Retinal pigment epithelial cell (primary cell): ENCODE measurements at regions not wholly inside any gene's neighbourhood (a gene's known extent, or its start where the extent isn't known, plus 50 kb on each side); places are given as distances from the start of the nearest gene placed in this dataset.

Experiments used
- DNase-seq: peaks from one replicate; pipeline ENCODE4 v3.0.0-alpha.2; 2010; ENCODE audit warnings: low read depth
- H3K4me3 ChIP-seq: 2 replicates; pipeline ENCODE4 v1.5.1; 2011; ENCODE audit warnings: mild to moderate bottlenecking, low read length, control low read depth, moderate library complexity
- CTCF ChIP-seq: conservative IDR thresholded peaks from 2 replicates; pipeline ENCODE4 v1.5.1; 2011; ENCODE audit warnings: low read depth, low read length, control low read depth, inconsistent platforms

DNA sequence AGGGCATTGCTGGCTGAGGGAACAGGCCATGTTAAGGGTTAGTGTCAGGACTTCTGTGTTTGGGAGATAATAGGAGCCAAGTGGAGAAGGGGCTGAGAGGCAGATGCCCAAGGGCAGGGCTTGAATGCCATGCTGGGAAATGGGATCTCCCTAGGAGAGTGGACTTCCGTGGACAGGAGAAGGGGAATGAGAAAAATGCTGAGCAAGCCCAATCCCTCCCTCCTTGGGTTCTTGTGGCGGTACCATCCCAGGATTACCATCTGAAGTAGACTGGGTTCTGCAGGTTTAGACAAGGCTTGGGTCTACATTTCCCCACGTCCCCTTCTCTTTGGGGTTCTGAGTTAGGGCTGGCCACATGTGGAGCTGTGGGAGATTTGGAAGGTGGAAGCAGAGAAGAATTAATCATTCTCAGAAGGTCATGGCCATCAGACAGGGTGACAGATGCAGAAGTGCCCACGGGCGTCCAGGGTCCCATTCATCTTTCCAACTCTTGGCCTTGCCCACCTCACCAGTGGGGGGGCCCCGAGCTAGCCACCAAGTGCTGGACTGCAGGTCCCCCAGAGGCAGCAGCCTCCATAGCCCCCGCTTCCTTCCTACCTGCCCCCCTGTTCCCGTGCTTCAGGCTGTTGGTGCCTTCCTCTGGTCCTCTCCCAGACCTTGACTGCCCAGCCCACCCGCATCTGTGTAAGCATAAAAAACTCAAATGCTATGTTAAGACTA, 354.8 kb downstream of the RPS24 start:
- DNase-seq: no peak
- no peak overlapping the region for H3K4me3 ChIP-seq
- no peak for TF ChIP-seq CTCF

- no peak for TF ChIP-seq CTCF
- DNase-seq: no peak
- no peak overlapping the region for H3K4me3 ChIP-seq
Measured at GRCh38 chr10:78389419-78389818, 355.8 kb downstream of the RPS24 start.

DNA sequence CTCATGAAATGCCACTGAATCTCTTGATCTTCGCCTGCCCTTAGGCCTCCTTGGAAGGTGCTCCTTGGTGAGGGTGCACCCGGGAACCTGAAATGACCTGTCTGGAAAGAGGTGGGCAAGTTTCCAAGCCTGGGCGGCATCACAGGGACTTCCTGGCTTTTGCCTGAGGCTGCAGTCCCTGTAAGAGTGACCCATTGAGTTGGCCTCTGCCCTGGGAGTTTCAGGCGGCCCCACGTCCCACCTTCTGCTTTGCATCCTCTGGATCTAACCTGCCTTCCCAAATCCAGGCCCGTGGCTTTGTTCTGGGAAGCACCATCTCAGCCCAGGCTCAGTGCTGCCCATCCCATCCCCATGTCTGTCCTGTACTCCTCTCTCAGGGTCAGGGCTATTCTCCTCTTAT, 356.4 kb downstream of the RPS24 start:
- TF ChIP-seq CTCF: no peak
- H3K4me3 ChIP-seq: no peak overlapping the region
- no peak for DNase-seq

DNA sequence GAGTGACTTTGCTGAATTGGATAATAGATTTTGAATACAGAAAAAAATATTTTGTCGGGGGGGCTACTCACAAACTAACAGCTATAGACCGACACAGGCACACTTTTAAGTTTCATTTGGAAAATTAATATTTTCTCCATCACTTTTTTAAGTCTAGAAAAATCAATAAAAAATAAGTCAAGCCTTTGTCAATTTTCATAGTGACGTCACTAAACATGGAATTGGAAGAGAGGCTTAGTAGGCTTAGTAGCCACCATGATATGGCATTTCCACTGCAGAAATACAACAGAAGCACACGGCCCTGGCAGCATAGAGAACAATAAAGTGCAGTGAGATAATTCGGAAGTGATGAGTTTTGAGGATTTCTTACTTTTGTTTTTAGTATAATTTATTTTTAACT, 357.2 kb downstream of the RPS24 start:
- DNase-seq: no peak
- no peak overlapping the region for H3K4me3 ChIP-seq
- TF ChIP-seq CTCF: no peak

DNA sequence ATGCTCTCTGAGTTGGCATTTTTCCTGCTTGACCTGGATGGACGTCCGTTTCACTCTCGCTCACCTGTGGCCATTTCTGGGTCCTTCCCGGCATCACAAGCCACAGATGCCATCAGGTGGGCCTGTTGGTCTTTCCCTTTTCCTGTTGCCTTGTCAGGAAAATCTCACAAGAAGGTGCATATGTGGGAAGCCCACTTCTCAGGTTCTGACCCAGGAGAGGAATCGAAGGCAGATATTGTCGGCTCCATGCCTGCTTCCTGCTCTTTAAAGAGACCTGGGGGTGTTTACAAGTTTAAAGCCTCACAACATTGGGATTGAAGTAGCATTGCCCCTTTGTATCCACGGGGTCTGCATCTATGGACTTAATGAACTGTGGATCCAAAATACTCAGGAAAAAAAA, 357.9 kb downstream of the RPS24 start:
- DNase-seq: no peak
- no peak overlapping the region for H3K4me3 ChIP-seq
- TF ChIP-seq CTCF: no peak

- no peak overlapping the region for H3K4me3 ChIP-seq
- no peak for DNase-seq
- no peak for TF ChIP-seq CTCF
Measured at GRCh38 chr10:78392197-78392596, 358.5 kb downstream of the RPS24 start.

GRCh38 chr10:78393094-78393493, 359.4 kb downstream of the RPS24 start:
- no peak for DNase-seq
- no peak for TF ChIP-seq CTCF
- no peak overlapping the region for H3K4me3 ChIP-seq
